Body of pancreas (tissue), 4 donors: ENCODE measurements at regions not wholly inside any gene's neighbourhood (a gene's known extent, or its start where the extent isn't known, plus 50 kb on each side); places are given as distances from the start of the nearest gene placed in this dataset.
"Not testable (repeated sequence)": the region's sequence is repeated elsewhere in the genome, so short reads cannot be mapped to it uniquely, and the experiment has no call there.

Experiments used
- ATAC-seq: fragments of 150-250 bp; one replicate; pipeline ENCODE4 v1.9.1; 2016
- DNase-seq, 4 donors: peaks; one replicate each; pipeline ENCODE4 v3.0.0-alpha.2; 2019
- H3K27ac ChIP-seq, 4 donors: fragments of 200-600 bp; sonication (generic); 1 replicate in 3 of 4; 2 replicates in 1 of 4; pipeline versions ENCODE4 v1.5.1 to v1.6.1; 2016 to 2019; ENCODE audit warnings: mild to moderate bottlenecking in 1 of 4, mixed read lengths in 1 of 4, moderate library complexity in 1 of 4
- H3K27me3 ChIP-seq, 2 donors: fragments of 200-600 bp; sonication (generic); one replicate each; pipeline ENCODE4 v1.6.0; 2016; ENCODE audit warnings: mild to moderate bottlenecking in 1 of 2
- H3K36me3 ChIP-seq, 2 donors: fragments of 200-600 bp; sonication (generic); replicated peaks in 1 of 2; 2 replicates each; pipeline ENCODE4 v1.5.1; 2016; ENCODE audit warnings: low read depth in 2 of 2; ENCODE audit not compliant: insufficient read depth in 1 of 2
- H3K4me1 ChIP-seq: fragments of 200-600 bp; sonication (generic); one replicate; pipeline ENCODE4 v1.6.0; 2016
- H3K4me3 ChIP-seq, 2 donors: fragments of 200-600 bp; sonication (generic); 1 replicate in 1 of 2; 2 replicates in 1 of 2; pipeline ENCODE4 v1.5.1; 2016 to 2019
- H3K9me3 ChIP-seq, 3 donors: fragments of 200-600 bp; sonication (generic); 1 replicate in 2 of 3; 2 replicates in 1 of 3; pipeline ENCODE4 v1.5.1; 2016
- CTCF ChIP-seq, 7 experiments: fragments of 450-650 bp in 4 of 7; fragments of 200-600 bp in 3 of 7; sonication (generic) in 3 of 7; IDR thresholded peaks; one replicate each; pipeline ENCODE4 v1.5.1; 2016 to 2019; ENCODE audit warnings: antibody characterized with exemption in 7 of 7
- POLR2A ChIP-seq, 3 donors: fragments of 450-650 bp; IDR thresholded peaks; one replicate each; pipeline ENCODE4 v1.6.1; 2016; ENCODE audit warnings: antibody characterized with exemption in 3 of 3, mild to moderate bottlenecking in 2 of 3
- WGBS, 2 donors: methylation state at CpG; one replicate each; pipeline ENCODE4 v1.1.5; 2017; 5-methylcytosine and 5-hydroxymethylcytosine counted together
- intact Hi-C: fragments of 100-400 bp; cut with DNase I; formaldehyde crosslinking; loops from one replicate; pipeline ENCODE4 v1.15.1; 2023

- 38 to 42% methylated on average over 1 of the region's 1 CpG for WGBS, 2 donors
- TF ChIP-seq POLR2A (IDR thresholded peaks at IDR 0.05): no peak
- H3K9me3 ChIP-seq: no peaks in the 10 kb centered on the region
- no peak overlapping the region for H3K27ac ChIP-seq
- DNase-seq (no peak), ATAC-seq (no peak)
- no peaks in the 10 kb centered on the region for H3K27me3 ChIP-seq
- intact Hi-C loops: no loop called here
- no peaks in the 10 kb centered on the region for H3K36me3 ChIP-seq
- no peaks in the 10 kb centered on the region for H3K4me1 ChIP-seq
- no peak overlapping the region for H3K4me3 ChIP-seq
Measured at GRCh38 chr6:88512951-88513350, 346.8 kb upstream of the CNR1 start.

- ATAC-seq: no peak
- H3K36me3 ChIP-seq: no peaks in the 10 kb centered on the region
- H3K4me3 ChIP-seq: no peak overlapping the region
- 52 to 75% methylated on average over 3 of the region's 3 CpGs for WGBS, 2 donors
- no peaks in the 10 kb centered on the region for H3K4me1 ChIP-seq
- no peak for TF ChIP-seq POLR2A (IDR thresholded peaks at IDR 0.05)
- no peak for TF ChIP-seq CTCF (IDR thresholded peaks at IDR 0.05)
- intact Hi-C loops: no loop called here
- peaks cover 0 to 2% (median 0%) of the 10 kb centered on the region in 3 donors for H3K9me3 ChIP-seq
- H3K27ac ChIP-seq: no peak overlapping the region
- no peaks in the 10 kb centered on the region for H3K27me3 ChIP-seq
- no peak for DNase-seq
Measured at GRCh38 chr6:88502391-88502790, 336.2 kb upstream of the CNR1 start.

DNA sequence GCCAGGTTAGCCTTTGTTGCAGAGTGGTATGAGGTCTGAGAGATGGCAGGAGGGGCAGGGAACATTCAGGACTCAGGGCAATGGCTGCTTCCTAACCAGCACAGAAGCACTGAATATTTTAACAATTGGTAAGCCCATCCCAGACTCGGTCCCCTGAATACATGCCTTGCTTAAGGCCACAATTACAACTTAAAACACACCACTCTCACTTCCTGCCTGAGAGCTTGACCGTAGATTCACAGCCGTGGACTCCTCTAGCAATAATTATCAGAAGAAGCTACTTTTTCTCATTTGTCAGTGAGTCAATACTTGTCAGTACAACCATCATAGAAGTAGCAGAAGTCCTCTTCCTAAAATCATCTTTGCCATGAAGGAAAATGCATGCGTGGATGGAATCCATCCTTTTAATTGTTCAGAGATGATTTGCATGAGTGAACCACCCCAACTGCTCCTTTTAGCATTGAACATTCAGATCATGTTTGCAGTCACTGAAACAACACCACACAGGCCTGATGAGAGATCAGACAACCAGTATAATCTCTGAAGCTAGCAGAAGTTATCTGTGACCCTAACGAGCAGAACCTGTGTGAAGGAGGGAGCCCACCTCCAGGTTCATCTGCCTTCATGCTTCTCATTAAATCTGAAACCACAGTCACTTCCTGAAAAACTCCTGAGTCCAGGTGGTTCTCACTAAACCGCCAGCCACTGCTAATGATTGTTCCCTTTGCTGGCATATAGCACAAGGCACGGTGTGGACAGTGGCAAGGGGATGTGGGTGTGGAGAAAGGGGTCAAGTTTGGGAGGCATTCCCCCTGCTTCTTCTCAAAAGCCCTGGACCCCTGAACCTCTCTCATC lies 333.9 kb upstream of the CNR1 start:
- TF ChIP-seq CTCF (IDR thresholded peaks at IDR 0.05) (no peak), POLR2A (IDR thresholded peaks at IDR 0.05) (no peak)
- H3K4me1 ChIP-seq: no peaks in the 10 kb centered on the region
- no peak overlapping the region for H3K4me3 ChIP-seq
- DNase-seq (no peak), ATAC-seq (no peak)
- no peaks in the 10 kb centered on the region for H3K9me3 ChIP-seq
- 42 to 54% methylated on average over 7 of the region's 7 CpGs for WGBS, 2 donors
- H3K27me3 ChIP-seq: no peaks in the 10 kb centered on the region
- H3K27ac ChIP-seq: no peak overlapping the region
- intact Hi-C loops: no loop called here
- no peaks in the 10 kb centered on the region for H3K36me3 ChIP-seq

DNA sequence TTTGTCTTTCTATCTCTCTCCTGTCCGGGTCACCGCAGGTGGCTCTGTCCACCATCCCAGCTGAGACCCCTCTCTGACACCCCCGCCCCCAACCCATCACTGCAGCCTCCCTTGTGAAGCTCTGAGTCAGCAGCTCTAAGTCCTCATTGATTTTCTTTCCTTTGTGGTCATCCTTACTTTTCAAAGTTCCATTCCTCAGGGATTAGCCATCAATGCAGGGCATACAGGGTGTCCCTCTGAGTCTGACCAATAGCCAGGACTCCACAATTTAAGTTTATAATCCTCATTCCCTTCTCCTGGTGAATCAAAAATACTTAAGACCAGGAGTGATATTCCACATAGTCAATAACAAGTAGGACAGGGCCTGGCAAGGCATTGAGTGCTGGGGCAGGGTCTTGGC lies 333.3 kb upstream of the CNR1 start:
- intact Hi-C loops: no loop called here
- WGBS, 2 donors: 60 to 62% methylated on average over 3 of the region's 3 CpGs
- DNase-seq: no peak
- Histone ChIP-seq H3K36me3 (no peaks in the 10 kb centered on the region), H3K4me3 (no peak overlapping the region), H3K9me3 (no peaks in the 10 kb centered on the region), H3K27ac (no peak overlapping the region), H3K27me3 (no peaks in the 10 kb centered on the region), H3K4me1 (no peaks in the 10 kb centered on the region)
- no peak for TF ChIP-seq CTCF (IDR thresholded peaks at IDR 0.05)
- TF ChIP-seq POLR2A (IDR thresholded peaks at IDR 0.05): no peak
- ATAC-seq: no peak

DNA sequence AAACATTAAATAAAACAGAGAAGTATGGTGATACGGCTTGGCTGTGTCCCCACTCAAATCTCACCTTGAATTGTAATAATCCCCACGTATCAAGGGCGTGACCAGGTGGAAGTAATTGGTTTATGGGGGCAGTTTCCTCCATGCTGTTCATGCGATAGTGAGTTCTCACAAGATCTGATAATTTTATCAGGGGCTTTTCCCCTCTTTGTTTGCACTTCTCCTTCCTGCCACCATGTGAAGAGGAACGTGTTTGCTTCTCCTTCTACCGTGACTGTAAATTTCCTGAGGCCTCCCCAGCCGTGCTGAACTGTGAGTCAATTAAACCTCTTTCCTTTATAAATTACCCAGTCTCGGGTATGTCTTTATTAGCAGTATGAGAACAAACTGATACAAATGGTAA lies 331.3 kb upstream of the CNR1 start:
- H3K4me3 ChIP-seq, DNase-seq, H3K4me1 ChIP-seq, H3K9me3 ChIP-seq, H3K27me3 ChIP-seq, H3K36me3 ChIP-seq, H3K27ac ChIP-seq, intact Hi-C loops, ATAC-seq: not testable (repeated sequence)
- WGBS, 2 donors: 42 to 46% methylated on average over 8 of the region's 8 CpGs
